ENCODE measurements at regions not wholly inside any gene's neighbourhood (a gene's known extent, or its start where the extent isn't known, plus 50 kb on each side); places are given as distances from the start of the nearest gene placed in this dataset.

DNA sequence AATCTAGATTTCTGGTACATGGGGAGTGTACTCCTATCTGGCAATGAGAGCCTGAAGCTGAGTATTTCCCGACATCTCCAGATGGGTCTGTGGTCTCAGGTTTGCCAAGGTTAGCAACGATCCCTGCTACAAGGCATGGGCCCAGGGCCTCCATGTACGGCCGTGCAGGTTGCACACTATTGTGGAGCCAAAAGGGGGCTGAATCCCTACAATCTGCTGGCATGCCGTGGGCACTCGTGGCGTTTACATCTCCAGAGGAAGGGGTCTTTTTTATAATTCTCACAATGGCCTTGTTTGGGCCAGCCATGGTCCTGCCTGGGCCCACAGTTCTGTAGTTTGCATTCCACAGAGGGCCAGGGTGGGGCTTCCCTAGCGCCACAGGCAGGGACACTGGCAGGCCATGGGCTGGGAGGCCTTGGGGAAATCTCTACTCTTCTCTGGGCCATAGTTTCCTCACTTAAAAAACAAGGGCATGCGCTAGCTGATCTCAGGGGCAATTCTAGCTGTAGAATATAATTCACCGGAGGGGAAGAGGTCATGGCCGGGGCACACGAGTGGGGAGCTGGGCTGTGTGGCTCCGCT lies 68.9 kb upstream of the TLE3 start:
- Mint-ChIP-seq H3K36me3 (no peaks in the 10 kb centered on the region), H3K4me3 (no peak overlapping the region), H3K27me3 (peaks cover 36% of the 10 kb centered on the region), H3K9me3 (no peaks in the 10 kb centered on the region), H3K27ac (no peak overlapping the region), H3K4me1 (ENCODE audit: unreplicated experiment) (peaks cover 29% of the 10 kb centered on the region)
- DNase-seq (ENCODE audit: extremely low spot score, unreplicated experiment): no peak
- TF ChIP-seq, protein P1, sequence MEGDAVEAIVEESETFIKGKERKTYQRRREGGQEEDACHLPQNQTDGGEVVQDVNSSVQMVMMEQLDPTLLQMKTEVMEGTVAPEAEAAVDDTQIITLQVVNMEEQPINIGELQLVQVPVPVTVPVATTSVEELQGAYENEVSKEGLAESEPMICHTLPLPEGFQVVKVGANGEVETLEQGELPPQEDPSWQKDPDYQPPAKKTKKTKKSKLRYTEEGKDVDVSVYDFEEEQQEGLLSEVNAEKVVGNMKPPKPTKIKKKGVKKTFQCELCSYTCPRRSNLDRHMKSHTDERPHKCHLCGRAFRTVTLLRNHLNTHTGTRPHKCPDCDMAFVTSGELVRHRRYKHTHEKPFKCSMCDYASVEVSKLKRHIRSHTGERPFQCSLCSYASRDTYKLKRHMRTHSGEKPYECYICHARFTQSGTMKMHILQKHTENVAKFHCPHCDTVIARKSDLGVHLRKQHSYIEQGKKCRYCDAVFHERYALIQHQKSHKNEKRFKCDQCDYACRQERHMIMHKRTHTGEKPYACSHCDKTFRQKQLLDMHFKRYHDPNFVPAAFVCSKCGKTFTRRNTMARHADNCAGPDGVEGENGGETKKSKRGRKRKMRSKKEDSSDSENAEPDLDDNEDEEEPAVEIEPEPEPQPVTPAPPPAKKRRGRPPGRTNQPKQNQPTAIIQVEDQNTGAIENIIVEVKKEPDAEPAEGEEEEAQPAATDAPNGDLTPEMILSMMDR (conservative IDR thresholded peaks at IDR 0.05): no peak

DNA sequence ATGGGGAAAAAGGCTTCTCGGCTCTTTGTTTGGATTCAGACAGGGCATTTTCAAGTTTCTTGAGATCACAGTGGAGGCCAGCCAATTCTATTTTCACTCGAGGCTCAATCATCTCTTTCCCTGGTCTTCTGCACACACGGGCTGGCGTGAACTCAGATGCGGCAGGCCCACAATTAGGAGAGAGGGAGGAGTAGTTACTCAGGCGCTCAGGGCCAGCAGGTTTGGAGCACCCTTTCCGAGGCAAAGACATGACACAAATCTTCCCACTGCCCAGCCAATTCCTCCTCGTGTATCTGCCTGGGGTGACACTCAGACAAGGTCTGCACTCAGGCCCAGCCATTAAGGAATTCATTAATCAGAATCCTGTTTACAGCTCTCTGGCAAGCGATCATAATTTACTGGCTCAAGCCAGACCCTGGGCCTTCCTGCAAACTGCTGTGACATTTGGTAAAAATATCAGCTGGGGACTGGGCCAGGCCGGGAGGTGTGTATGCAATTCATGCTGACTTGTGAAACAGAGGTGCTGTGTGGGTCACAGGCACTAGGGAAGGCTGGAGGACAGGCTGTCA lies 68.1 kb upstream of the TLE3 start:
- H3K27me3 Mint-ChIP-seq: peaks cover 41% of the 10 kb centered on the region
- DNase-seq (ENCODE audit: extremely low spot score, unreplicated experiment): no peak
- H3K36me3 Mint-ChIP-seq: no peaks in the 10 kb centered on the region
- H3K9me3 Mint-ChIP-seq: no peaks in the 10 kb centered on the region
- H3K4me1 Mint-ChIP-seq (ENCODE audit: unreplicated experiment): peaks cover 29% of the 10 kb centered on the region
- H3K4me3 Mint-ChIP-seq: peak overlapping the region; percentile 46
- TF ChIP-seq, protein P1 (conservative IDR thresholded peaks at IDR 0.05): no peak
- peak overlapping the region; percentile 87 for H3K27ac Mint-ChIP-seq

DNA sequence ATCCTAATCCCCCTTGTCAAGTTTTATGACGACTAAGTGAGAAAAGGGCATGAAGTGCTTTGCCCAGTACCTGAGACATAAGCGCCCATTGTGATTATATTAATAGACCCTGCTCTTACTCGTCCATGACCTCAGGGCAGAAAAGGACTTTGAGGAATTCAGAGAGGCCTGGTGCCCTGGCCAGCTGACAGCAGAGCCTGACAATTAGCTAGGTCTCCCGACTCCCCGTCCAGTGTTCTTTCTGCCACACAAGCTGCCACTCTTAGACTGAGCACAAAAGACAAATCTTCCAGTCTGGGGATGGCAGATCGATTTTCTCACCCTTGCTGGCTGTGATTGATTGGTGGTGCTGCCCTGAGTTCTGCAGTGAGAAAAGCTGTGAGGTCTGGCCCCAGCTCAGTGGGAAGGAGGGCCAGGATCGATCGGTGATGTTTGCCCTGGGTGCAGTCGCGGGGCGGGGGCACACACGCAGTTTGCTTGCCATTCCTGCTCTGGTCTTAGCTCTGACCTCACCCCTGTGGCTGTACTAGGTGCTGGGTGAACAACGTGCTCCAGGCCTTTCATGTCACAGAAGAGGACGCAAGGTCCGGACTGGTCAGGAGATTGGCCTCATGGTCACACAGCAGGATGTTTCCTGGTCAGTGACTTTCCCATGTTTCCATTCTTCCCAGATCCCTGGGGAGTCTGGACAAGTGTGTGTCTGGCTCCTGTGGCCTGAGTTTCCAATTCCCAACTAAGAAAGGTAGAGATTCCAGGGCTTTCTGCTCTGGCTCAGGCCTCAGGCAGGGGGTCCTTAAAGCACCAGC lies 67.4 kb upstream of the TLE3 start:
- Mint-ChIP-seq H3K27me3 (peaks cover 41% of the 10 kb centered on the region), H3K36me3 (no peaks in the 10 kb centered on the region), H3K9me3 (no peaks in the 10 kb centered on the region), H3K4me1 (ENCODE audit: unreplicated experiment) (peaks cover 32% of the 10 kb centered on the region), H3K4me3 (peak overlapping the region; percentile 37), H3K27ac (peak overlapping the region; percentile 87)
- DNase-seq (ENCODE audit: extremely low spot score, unreplicated experiment): no peak
- TF ChIP-seq, protein P1 (conservative IDR thresholded peaks at IDR 0.05): no peak

DNA sequence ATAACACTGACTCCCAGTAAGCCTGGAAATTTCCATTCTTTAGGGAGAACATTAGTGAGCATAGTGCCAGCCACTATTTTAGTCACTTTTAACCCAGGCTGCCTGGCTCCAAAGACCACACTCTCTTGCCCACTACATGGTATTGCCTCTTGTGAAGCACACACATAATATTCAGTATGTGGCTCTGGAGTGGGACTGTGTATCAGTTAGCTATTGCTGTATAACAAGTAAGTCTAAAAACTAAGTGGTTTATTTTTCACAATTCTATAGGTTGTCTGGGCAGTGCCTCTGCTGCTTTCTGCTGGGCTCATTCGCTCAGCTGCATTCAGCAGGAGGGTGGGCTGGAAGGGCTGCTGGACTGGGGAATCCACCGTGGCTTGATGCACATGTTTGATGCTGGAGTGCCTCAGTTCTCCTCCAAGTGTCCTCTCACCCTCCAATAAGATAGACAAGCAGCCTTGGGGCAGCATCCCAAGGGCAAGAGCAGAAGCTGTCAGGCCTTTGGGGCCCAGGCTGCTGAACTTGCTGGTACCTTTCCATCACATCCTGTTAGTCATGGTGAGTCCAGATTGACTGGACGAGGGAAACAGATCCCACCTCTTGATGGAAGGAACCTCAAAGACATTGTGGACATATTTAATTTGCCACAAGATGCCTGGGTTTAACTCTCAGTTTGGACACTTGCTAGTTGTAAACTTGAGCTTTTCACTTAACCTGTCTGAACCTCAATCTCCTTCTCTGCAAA lies 66.6 kb upstream of the TLE3 start:
- H3K27me3 Mint-ChIP-seq: peaks cover 45% of the 10 kb centered on the region
- H3K27ac Mint-ChIP-seq: no peak overlapping the region
- peaks cover 39% of the 10 kb centered on the region for H3K4me1 Mint-ChIP-seq (ENCODE audit: unreplicated experiment)
- H3K4me3 Mint-ChIP-seq: no peak overlapping the region
- H3K9me3 Mint-ChIP-seq: no peaks in the 10 kb centered on the region
- no peak for DNase-seq (ENCODE audit: extremely low spot score, unreplicated experiment)
- TF ChIP-seq, protein P1 (conservative IDR thresholded peaks at IDR 0.05): no peak
- no peaks in the 10 kb centered on the region for H3K36me3 Mint-ChIP-seq

DNA sequence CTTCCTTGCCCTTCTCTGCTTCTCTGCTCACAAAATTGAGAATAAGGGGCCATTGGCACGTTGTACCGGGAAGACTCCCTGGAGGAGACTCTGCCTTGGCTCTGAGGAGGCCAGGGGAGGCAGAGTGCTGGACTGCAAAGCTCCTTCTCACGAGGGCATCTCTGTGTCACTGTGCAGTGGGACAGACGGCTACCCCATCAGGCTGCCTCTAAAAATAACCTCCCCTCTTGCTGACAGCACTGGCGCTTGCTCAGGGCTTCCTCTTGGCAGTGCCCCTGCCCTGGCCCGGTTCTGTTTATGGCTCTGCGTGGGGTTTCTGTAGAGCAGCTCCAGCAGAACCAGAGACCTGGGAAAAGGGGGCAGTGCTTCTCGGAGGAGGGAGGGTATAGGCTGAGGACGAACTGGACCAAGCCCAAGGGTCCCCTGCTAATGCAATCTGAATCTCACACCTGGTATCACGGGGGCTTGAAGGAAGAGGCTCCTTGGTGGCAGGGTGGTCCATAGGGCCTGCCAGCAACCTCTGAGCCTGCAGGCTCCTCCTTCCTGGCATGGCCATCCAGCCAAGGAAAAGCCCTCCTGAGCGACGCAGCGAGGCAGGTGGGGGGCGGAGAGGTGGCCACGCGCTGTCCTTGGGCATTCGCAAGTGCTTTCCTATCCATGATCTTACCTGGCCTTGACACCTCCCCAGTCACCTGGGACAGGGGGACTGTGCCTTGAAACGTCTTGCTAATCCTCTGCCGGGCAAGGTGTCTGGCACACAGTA lies 63.3 kb upstream of the TLE3 start:
- Mint-ChIP-seq H3K36me3 (no peaks in the 10 kb centered on the region), H3K27ac (no peak overlapping the region), H3K9me3 (no peaks in the 10 kb centered on the region), H3K27me3 (peaks cover 58% of the 10 kb centered on the region), H3K4me3 (no peak overlapping the region), H3K4me1 (ENCODE audit: unreplicated experiment) (peaks cover 46% of the 10 kb centered on the region)
- TF ChIP-seq, protein P1 (conservative IDR thresholded peaks at IDR 0.05): no peak
- DNase-seq (ENCODE audit: extremely low spot score, unreplicated experiment): no peak
